ENCODE measurements at regions not wholly inside any gene's neighbourhood (a gene's known extent, or its start where the extent isn't known, plus 50 kb on each side); places are given as distances from the start of the nearest gene placed in this dataset.

DNA sequence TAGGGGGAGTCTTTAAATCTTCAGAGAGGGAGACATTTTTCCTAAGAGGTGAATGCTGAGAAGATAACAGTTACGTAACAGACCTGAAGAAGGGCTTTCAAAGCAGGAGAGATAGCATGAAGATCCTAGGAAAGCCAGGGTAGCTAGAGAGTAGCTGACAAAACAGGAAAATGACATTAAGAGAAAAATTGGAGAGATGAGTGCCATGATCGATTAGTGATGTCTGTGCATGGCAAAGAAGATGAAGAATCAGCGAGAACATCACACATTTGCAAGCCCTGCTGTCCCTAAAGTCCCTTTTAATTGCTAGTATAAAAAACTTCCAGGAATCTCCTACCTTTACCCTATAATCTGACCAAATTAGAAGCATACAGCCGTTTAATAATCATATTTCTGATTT lies 116.9 kb upstream of the PAX6 start:
- no peaks in the 10 kb centered on the region for H3K27me3 ChIP-seq (ENCODE audit: insufficient read depth, low read length)
- no peak overlapping the region for H3K27ac Mint-ChIP-seq

More for the DNA sequence above, 116.9 kb upstream of the PAX6 start:
- TF ChIP-seq, protein P1, sequence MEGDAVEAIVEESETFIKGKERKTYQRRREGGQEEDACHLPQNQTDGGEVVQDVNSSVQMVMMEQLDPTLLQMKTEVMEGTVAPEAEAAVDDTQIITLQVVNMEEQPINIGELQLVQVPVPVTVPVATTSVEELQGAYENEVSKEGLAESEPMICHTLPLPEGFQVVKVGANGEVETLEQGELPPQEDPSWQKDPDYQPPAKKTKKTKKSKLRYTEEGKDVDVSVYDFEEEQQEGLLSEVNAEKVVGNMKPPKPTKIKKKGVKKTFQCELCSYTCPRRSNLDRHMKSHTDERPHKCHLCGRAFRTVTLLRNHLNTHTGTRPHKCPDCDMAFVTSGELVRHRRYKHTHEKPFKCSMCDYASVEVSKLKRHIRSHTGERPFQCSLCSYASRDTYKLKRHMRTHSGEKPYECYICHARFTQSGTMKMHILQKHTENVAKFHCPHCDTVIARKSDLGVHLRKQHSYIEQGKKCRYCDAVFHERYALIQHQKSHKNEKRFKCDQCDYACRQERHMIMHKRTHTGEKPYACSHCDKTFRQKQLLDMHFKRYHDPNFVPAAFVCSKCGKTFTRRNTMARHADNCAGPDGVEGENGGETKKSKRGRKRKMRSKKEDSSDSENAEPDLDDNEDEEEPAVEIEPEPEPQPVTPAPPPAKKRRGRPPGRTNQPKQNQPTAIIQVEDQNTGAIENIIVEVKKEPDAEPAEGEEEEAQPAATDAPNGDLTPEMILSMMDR (conservative IDR thresholded peaks at IDR 0.05) = no peak
- no peak overlapping the region for H2BK5ac ChIP-seq (ENCODE audit: insufficient read length, low read length)
- DNase-seq = no peak
- no CpG with 5 or more reads among the region's 4 CpGs for WGBS (ENCODE audit: extremely low coverage, insufficient read length, low lambda C conversion rate)
- H4K5ac ChIP-seq (ENCODE audit: insufficient read length, low read depth, low read length) = no peak overlapping the region
- no peaks in the 10 kb centered on the region for H3K23me2 ChIP-seq (ENCODE audit: insufficient read length, low read depth, low read length, poor library complexity, severe bottlenecking)
- Mint-ChIP-seq H3K36me3 (ENCODE audit: insufficient read depth in 1 of 3, low read depth in 3 of 3) (no peaks in the 10 kb centered on the region), H3K27me3 (ENCODE audit: low read depth) (no peaks in the 10 kb centered on the region), H3K4me1 (peaks cover 7 to 10% of the 10 kb centered on the region in 2 experiments), H3K9me3 (no peaks in the 10 kb centered on the region), H3K4me3 (no peak overlapping the region)
- H3K4me1 ChIP-seq (ENCODE audit: insufficient read depth, low read length) = no peaks in the 10 kb centered on the region
- H3K9ac ChIP-seq (ENCODE audit: extremely low read depth, insufficient read length, low read length) = no peak overlapping the region
- H4K8ac ChIP-seq (replicated peaks; ENCODE audit: insufficient read length, low read depth, low read length) = no peak overlapping the region
- H2BK15ac ChIP-seq (ENCODE audit: low read depth, low read length) = no peak overlapping the region
- H2BK120ac ChIP-seq (ENCODE audit: low read depth, low read length, poor library complexity, severe bottlenecking) = no peak overlapping the region
- H3K79me1 ChIP-seq (ENCODE audit: insufficient read depth, low read depth, low read length, poor library complexity, severe bottlenecking) = no peaks in the 10 kb centered on the region
- H2BK12ac ChIP-seq (ENCODE audit: insufficient read length, low read depth, low read length) = no peak overlapping the region
- H3K18ac ChIP-seq (ENCODE audit: insufficient read length, low read depth, low read length) = no peak overlapping the region
- H2AFZ ChIP-seq (ENCODE audit: low read length) = no peak overlapping the region
- no peak overlapping the region for H3K27ac ChIP-seq (ENCODE audit: insufficient read length, low read depth, low read length)
- H3K79me2 ChIP-seq (ENCODE audit: insufficient read depth, low read length) = no peaks in the 10 kb centered on the region
- no peak overlapping the region for H3K56ac ChIP-seq (ENCODE audit: insufficient read length, low read depth, low read length)
- no peaks in the 10 kb centered on the region for H4K20me1 ChIP-seq (ENCODE audit: control insufficient read depth, insufficient read depth, insufficient read length)
- no peak overlapping the region for H3K4ac ChIP-seq (ENCODE audit: low read depth, low read length)
- no peak overlapping the region for H3K23ac ChIP-seq (ENCODE audit: insufficient read length, low read depth, low read length)
- no peak overlapping the region for H3K14ac ChIP-seq (ENCODE audit: insufficient read depth, low read length)
- H4K91ac ChIP-seq (ENCODE audit: insufficient read length, low read depth, low read length) = no peak overlapping the region
- no peak overlapping the region for H3K4me2 ChIP-seq (ENCODE audit: insufficient read depth, insufficient read length, low read length)
- H3K9me3 ChIP-seq (ENCODE audit: control insufficient read depth, low read depth, low read length) = no peaks in the 10 kb centered on the region
- H2BK20ac ChIP-seq (ENCODE audit: low read depth, low read length, poor library complexity, severe bottlenecking) = no peak overlapping the region
- H3T11ph ChIP-seq (ENCODE audit: low read length) = no peak overlapping the region
- H2AK5ac ChIP-seq (ENCODE audit: insufficient read length, low read length) = no peak overlapping the region
